22Rv1 (cell line): ENCODE measurements at regions not wholly inside any gene's neighbourhood (a gene's known extent, or its start where the extent isn't known, plus 50 kb on each side); places are given as distances from the start of the nearest gene placed in this dataset.

Experiments used
- CTCF ChIP-seq: fragments of 450-650 bp; IDR thresholded peaks from 2 replicates; pipeline ENCODE4 v1.5.1; 2017; ENCODE audit warnings: mild to moderate bottlenecking
- ZFX ChIP-seq: fragments of 450-650 bp; IDR thresholded peaks from 2 replicates; pipeline ENCODE4 v1.6.1; 2017; ENCODE audit warnings: antibody characterized with exemption, borderline replicate concordance

DNA sequence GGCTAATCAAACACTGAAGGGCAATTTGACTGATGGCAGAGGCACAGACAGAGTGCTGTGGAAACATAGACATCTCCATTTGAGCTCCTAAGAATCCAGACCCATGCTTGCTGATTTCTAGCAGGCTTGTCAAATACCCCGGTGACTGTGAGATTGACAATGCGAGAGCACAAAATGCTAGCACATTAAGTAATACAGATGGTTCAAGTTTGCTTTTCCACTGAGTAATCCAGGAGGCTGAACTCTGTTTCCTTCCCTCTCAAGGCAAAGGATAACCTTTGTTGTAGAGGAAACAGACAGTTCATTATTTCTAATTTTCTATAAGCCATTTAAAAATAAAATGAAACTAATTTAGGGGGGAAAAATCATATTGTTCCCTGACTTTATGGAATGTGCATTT is 256.5 kb upstream of the CRY1 start:
- TF ChIP-seq CTCF (no peak), ZFX (no peak)
